CMK (cell line): ENCODE measurements at regions not wholly inside any gene's neighbourhood (a gene's known extent, or its start where the extent isn't known, plus 50 kb on each side); places are given as distances from the start of the nearest gene placed in this dataset.
"Not testable (repeated sequence)": the region's sequence is repeated elsewhere in the genome, so short reads cannot be mapped to it uniquely, and the experiment has no call there.

ENCODE experiments used
- DNase-seq: peaks from one replicate; pipeline ENCODE4 v3.0.0-alpha.2; 2010; ENCODE audit warnings: low read depth

- DNase-seq, result no peak
Measured at GRCh38 chr4:58871509-58871908, 1761.3 kb upstream of the IGFBP7 start.

- DNase-seq, result no peak
Measured at GRCh38 chr4:58849026-58849425, 1738.8 kb upstream of the IGFBP7 start.

GRCh38 chr4:58843455-58843854 is 1733.3 kb upstream of the IGFBP7 start:
- no peak for DNase-seq

GRCh38 chr4:58833126-58833525 is 1722.9 kb upstream of the IGFBP7 start:
- no peak for DNase-seq

GRCh38 chr4:58825278-58825677 is 1715.1 kb upstream of the IGFBP7 start:
- DNase-seq, result no peak

- DNase-seq, result not testable (repeated sequence)
Measured at GRCh38 chr4:58818560-58818959, 1708.4 kb upstream of the IGFBP7 start.

- no peak for DNase-seq
Measured at GRCh38 chr4:58809948-58810347, 1699.8 kb upstream of the IGFBP7 start.

- DNase-seq, result no peak
Measured at GRCh38 chr4:58809366-58809765, 1699.2 kb upstream of the IGFBP7 start.

GRCh38 chr4:58808817-58809216 is 1698.6 kb upstream of the IGFBP7 start:
- DNase-seq, result no peak

- no peak for DNase-seq
Measured at GRCh38 chr4:58807843-58808615, 1697.8 kb upstream of the IGFBP7 start.

GRCh38 chr4:58776627-58777026 is 1666.4 kb upstream of the IGFBP7 start:
- no peak for DNase-seq

GRCh38 chr4:58767598-58767997 is 1657.4 kb upstream of the IGFBP7 start:
- DNase-seq, result no peak

- DNase-seq, result no peak
Measured at GRCh38 chr4:58766763-58767162, 1656.6 kb upstream of the IGFBP7 start.

- DNase-seq, result no peak
Measured at GRCh38 chr4:58761563-58761962, 1651.4 kb upstream of the IGFBP7 start.

- no peak for DNase-seq
Measured at GRCh38 chr4:58760737-58761136, 1650.6 kb upstream of the IGFBP7 start.

GRCh38 chr4:58760100-58760499 is 1649.9 kb upstream of the IGFBP7 start:
- no peak for DNase-seq

- DNase-seq, result no peak
Measured at GRCh38 chr4:58749206-58749605, 1639.0 kb upstream of the IGFBP7 start.

GRCh38 chr4:58740897-58741296 is 1630.7 kb upstream of the IGFBP7 start:
- DNase-seq, result no peak

- no peak for DNase-seq
Measured at GRCh38 chr4:58739275-58739674, 1629.1 kb upstream of the IGFBP7 start.

GRCh38 chr4:58738375-58738774 is 1628.2 kb upstream of the IGFBP7 start:
- no peak for DNase-seq

GRCh38 chr4:58734030-58734674 is 1624.0 kb upstream of the IGFBP7 start:
- no peak for DNase-seq

GRCh38 chr4:58732973-58733372 is 1622.8 kb upstream of the IGFBP7 start:
- no peak for DNase-seq

GRCh38 chr4:58723954-58724353 is 1613.8 kb upstream of the IGFBP7 start:
- DNase-seq, result no peak

- no peak for DNase-seq
Measured at GRCh38 chr4:58711039-58711438, 1600.9 kb upstream of the IGFBP7 start.
